IMR-90 (cell line): ENCODE measurements at regions not wholly inside any gene's neighbourhood (a gene's known extent, or its start where the extent isn't known, plus 50 kb on each side); places are given as distances from the start of the nearest gene placed in this dataset.

ENCODE experiments used
- BHLHE40 ChIP-seq: fragments of 150-350 bp; IDR thresholded peaks from 2 replicates; pipeline ENCODE4 v1.6.1; 2016; ENCODE audit warnings: mild to moderate bottlenecking, low read depth, low read length
- ELK1 ChIP-seq: fragments of 150-350 bp; IDR thresholded peaks from 2 replicates; pipeline ENCODE4 v1.6.1; 2016; ENCODE audit warnings: low read depth, mild to moderate bottlenecking, low read length, moderate library complexity, borderline replicate concordance
- MAZ ChIP-seq: IDR thresholded peaks from 2 replicates; pipeline ENCODE4 v1.6.1; 2012; ENCODE audit warnings: low read depth, mild to moderate bottlenecking, low read length, improper control_type of control experiment, moderate library complexity, borderline replicate concordance
- POLR2A ChIP-seq: IDR thresholded peaks from 2 replicates; pipeline ENCODE4 v1.6.1; 2012; ENCODE audit warnings: mild to moderate bottlenecking, low read depth, low read length
- TF ChIP-seq, protein P1 (sequence below): conservative IDR thresholded peaks from 2 replicates; pipeline ENCODE4 v1.5.1; 2012; ENCODE audit warnings: mild to moderate bottlenecking, low read depth, low read length, improper control_type of control experiment
- TF ChIP-seq, protein P2 (sequence below): fragments of 150-350 bp; IDR thresholded peaks from 2 replicates; pipeline ENCODE4 v1.6.1; 2017; ENCODE audit warnings: mild to moderate bottlenecking, antibody characterized with exemption, low read length, low read depth

- TF ChIP-seq, protein P1, sequence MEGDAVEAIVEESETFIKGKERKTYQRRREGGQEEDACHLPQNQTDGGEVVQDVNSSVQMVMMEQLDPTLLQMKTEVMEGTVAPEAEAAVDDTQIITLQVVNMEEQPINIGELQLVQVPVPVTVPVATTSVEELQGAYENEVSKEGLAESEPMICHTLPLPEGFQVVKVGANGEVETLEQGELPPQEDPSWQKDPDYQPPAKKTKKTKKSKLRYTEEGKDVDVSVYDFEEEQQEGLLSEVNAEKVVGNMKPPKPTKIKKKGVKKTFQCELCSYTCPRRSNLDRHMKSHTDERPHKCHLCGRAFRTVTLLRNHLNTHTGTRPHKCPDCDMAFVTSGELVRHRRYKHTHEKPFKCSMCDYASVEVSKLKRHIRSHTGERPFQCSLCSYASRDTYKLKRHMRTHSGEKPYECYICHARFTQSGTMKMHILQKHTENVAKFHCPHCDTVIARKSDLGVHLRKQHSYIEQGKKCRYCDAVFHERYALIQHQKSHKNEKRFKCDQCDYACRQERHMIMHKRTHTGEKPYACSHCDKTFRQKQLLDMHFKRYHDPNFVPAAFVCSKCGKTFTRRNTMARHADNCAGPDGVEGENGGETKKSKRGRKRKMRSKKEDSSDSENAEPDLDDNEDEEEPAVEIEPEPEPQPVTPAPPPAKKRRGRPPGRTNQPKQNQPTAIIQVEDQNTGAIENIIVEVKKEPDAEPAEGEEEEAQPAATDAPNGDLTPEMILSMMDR, result no peak
- TF ChIP-seq MAZ, result no peak
- TF ChIP-seq ELK1, result no peak
- no peak for TF ChIP-seq BHLHE40
- TF ChIP-seq POLR2A, result no peak
- TF ChIP-seq, protein P2, sequence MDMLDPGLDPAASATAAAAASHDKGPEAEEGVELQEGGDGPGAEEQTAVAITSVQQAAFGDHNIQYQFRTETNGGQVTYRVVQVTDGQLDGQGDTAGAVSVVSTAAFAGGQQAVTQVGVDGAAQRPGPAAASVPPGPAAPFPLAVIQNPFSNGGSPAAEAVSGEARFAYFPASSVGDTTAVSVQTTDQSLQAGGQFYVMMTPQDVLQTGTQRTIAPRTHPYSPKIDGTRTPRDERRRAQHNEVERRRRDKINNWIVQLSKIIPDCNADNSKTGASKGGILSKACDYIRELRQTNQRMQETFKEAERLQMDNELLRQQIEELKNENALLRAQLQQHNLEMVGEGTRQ, result no peak
Measured at GRCh38 chr5:96066386-96066719, 104.7 kb upstream of the ELL2 start.
